ENCODE measurements at regions not wholly inside any gene's neighbourhood (a gene's known extent, or its start where the extent isn't known, plus 50 kb on each side); places are given as distances from the start of the nearest gene placed in this dataset.

DNA sequence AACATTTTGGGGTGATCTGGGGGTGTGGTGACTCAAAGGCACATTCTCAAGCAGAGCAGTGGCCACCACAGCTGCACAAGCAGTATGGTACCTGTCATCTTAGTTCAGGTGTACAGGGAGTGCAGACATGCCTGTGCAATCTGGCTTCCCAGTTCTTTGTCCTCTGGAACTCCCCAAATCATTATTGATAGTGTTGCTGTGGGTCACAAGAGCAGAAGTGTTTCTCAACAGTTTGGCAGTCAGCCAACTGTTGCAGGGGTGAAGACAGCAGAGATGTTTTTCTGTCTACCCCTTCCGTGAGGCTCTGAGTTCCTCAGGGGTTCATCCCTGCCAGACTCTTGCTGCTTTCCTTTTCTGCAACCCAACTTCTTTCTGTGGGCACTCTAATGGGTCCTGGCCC lies 206.5 kb upstream of the ZSWIM2 start:
- H3K4me1 ChIP-seq: no peaks in the 10 kb centered on the region
- peaks cover 0 to 13% (median 0%) of the 10 kb centered on the region in 11 donors for H3K9me3 ChIP-seq
- peak in 2 of 8 donors; percentile 28 to 42 for ATAC-seq
- H3K27me3 ChIP-seq: no peaks in the 10 kb centered on the region
- H3K4me3 ChIP-seq: no peak overlapping the region
- TF ChIP-seq, protein P1, sequence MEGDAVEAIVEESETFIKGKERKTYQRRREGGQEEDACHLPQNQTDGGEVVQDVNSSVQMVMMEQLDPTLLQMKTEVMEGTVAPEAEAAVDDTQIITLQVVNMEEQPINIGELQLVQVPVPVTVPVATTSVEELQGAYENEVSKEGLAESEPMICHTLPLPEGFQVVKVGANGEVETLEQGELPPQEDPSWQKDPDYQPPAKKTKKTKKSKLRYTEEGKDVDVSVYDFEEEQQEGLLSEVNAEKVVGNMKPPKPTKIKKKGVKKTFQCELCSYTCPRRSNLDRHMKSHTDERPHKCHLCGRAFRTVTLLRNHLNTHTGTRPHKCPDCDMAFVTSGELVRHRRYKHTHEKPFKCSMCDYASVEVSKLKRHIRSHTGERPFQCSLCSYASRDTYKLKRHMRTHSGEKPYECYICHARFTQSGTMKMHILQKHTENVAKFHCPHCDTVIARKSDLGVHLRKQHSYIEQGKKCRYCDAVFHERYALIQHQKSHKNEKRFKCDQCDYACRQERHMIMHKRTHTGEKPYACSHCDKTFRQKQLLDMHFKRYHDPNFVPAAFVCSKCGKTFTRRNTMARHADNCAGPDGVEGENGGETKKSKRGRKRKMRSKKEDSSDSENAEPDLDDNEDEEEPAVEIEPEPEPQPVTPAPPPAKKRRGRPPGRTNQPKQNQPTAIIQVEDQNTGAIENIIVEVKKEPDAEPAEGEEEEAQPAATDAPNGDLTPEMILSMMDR (IDR thresholded peaks at IDR 0.05): no peak
- no peaks in the 10 kb centered on the region for H3K36me3 ChIP-seq
- WGBS, 2 donors: 36 to 41% methylated on average over 1 of the region's 1 CpG
- no peak for DNase-seq
- intact Hi-C loops (cut with DNase I): no loop called here
- H3K27ac ChIP-seq: no peak overlapping the region

DNA sequence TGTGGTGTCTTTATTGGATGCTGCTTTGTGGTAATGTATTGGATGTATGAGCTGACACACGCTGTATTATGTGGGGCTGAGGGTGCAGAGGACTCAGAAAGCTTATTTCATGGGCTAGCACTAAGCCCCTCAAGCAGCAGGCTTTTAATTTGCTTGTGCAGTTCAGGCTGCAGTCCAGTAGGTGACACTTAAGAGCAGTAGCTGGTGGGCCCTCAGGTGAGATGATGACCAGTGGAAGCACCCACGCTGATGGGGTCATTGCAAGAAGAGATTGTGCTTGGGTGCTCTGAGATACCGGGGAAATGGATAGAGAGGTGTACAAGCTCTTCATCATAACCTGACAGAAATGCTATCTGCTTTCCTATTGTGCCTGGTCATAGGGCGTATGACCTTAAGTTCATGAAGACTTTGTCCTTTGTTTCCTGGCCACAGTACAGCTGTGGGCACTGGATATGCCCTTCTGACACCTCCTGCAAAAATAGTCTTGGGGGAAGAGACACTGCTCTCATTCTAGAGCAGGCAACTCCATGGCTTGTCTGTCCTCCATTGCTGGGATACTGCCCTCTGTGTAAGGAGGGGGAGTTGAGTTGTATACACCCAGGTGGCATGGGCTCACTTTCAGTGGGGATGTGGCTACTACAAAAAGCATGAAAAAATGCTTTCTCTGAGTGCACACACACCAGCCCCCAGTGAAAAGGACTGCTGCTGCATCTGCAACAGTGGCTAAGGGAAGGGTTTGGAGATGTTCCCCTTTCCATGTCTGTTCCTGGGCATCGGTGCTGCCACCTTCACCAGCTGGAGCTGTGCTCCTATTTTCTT lies 205.7 kb upstream of the ZSWIM2 start:
- ATAC-seq (no peak), DNase-seq (no peak)
- no peaks in the 10 kb centered on the region for H3K27me3 ChIP-seq
- no peak overlapping the region for H3K4me3 ChIP-seq
- H3K36me3 ChIP-seq: no peaks in the 10 kb centered on the region
- TF ChIP-seq, protein P1 (IDR thresholded peaks at IDR 0.05): no peak
- H3K4me1 ChIP-seq: no peaks in the 10 kb centered on the region
- no peak overlapping the region for H3K27ac ChIP-seq
- peaks cover 0 to 20% (median 4%) of the 10 kb centered on the region in 11 donors for H3K9me3 ChIP-seq
- WGBS, 2 donors: 73 to 74% methylated on average over 5 of the region's 5 CpGs
- intact Hi-C loops (cut with DNase I): no loop called here

- H3K4me1 ChIP-seq: no peaks in the 10 kb centered on the region
- 68 to 70% methylated on average over 1 of the region's 1 CpG for WGBS, 2 donors
- H3K36me3 ChIP-seq: no peaks in the 10 kb centered on the region
- no peak overlapping the region for H3K27ac ChIP-seq
- ATAC-seq: no peak
- peaks cover 0 to 48% (median 8%) of the 10 kb centered on the region in 11 donors for H3K9me3 ChIP-seq
- no peaks in the 10 kb centered on the region for H3K27me3 ChIP-seq
- intact Hi-C loops (cut with DNase I): no loop called here
- TF ChIP-seq, protein P1 (IDR thresholded peaks at IDR 0.05): no peak
- no peak overlapping the region for H3K4me3 ChIP-seq
- DNase-seq: no peak
These were observed 202.4 kb upstream of the ZSWIM2 start for GRCh38 chr2:187051350-187051749.

DNA sequence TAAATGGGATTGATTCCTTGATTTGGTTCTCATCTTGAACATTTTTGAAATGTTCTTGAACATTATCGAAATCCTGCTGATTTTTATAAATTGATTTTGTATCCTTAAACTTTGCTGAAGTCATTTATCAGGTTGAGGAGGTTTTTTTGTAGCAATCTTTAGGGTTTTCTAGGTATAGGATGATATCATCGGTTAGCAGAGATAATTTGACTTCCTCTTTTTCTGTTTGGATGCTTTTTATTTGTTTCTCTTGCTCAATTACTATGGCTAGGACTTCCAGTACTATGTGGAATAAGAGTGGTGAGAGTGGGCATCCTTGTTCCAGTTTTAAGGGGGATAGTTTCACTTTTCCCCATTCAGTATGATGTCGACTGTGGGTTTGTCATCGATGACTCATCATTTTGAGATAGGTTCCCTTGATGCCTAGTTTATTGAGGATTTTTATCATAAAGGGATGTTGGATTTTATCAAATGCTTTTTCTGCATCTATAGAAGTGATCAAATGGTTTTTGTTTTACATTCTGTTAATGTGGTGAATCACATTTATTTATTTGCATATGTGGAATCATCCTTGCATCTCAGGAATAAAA lies 201.5 kb upstream of the ZSWIM2 start:
- Histone ChIP-seq H3K9me3 (peaks cover 0 to 48% (median 8%) of the 10 kb centered on the region in 11 donors), H3K4me3 (no peak overlapping the region), H3K4me1 (no peaks in the 10 kb centered on the region), H3K27ac (no peak overlapping the region), H3K27me3 (no peaks in the 10 kb centered on the region), H3K36me3 (no peaks in the 10 kb centered on the region)
- ATAC-seq: no peak
- 89% methylated on average over 4 of the region's 4 CpGs for WGBS, 2 donors
- intact Hi-C loops (cut with DNase I): no loop called here
- DNase-seq: no peak
- TF ChIP-seq, protein P1 (IDR thresholded peaks at IDR 0.05): no peak
